NCI-H1048 (cell line): ENCODE measurements at regions not wholly inside any gene's neighbourhood (a gene's known extent, or its start where the extent isn't known, plus 50 kb on each side); places are given as distances from the start of the nearest gene placed in this dataset.

Experiments used
- DNase-seq: peaks from one replicate; lab custom pipeline; 2025; lab: John Stamatoyannopoulos, UW

DNA sequence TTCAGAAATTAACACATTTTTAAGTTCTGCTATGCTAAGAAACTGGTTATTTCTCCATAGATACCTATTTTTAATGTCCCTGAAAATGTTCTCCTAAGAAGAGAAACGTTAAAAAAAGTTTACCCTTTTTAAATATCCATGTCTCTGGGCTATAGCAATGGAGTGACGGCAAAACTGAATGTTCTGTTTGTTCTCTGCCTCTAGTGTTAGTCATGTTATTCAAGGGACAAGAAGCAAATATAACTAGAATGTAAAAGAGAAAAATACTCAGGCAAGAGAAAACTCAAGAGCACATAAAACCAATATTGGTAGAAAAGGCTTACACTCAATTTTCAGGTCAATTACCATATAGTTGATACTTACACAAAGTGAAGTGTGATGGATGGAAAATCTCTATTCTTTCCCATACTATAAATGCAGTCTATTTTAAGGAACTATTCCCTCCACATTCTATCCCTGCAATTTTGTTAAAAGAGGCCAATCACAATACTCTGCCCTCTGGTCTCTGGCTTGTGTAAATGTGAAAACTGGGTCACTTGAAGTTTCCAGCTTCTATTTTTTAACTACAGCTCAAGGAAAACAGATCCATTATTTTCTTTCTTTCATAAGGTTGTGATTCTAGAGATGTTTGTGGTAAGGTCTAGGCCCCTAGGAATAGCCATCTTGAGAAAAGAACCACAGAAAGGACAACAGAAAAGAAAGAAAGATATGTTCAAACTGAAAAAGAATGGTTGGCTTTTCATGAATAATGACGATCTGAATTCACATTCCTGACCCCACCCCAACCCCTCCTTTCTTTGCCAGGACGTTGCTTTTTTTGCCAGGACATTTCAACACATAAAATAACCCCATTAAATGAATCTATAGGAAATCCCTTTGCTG lies 200.3 kb upstream of the FAM83B start:
- DNase-seq: no peak

DNA sequence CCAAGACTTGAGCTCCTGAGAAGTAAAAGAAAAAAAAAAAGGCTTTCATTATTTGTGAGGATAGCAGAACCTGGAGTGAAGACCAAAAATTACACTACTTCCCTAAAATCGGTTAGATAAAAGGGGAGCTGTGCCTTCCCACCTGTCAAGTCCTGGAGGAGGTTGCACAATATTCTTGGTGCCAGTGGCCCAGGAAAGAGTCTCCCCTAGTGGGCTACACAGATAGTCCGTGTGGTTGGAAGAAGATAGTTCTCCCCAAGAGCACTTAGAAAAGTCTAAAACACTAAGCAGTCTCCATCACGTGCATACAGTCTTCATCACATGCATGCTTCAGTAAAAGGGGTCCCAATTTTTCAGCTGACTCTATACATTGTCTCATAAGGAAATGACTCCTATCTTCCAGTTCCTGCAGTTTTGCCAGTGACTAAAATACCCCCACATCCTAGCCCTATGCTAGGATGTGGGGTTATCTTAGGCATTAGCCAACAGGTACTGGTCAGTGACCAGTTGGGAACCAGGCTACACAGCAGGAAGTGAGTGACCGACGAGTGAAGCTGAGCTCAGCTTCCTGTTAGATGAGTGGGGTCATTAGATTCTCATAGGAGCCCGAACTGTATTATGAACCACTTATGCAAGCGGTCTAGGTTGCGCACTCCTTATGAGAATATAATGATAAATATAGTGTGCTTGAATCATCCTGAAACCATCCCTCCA lies 199.5 kb upstream of the FAM83B start:
- no peak for DNase-seq

DNA sequence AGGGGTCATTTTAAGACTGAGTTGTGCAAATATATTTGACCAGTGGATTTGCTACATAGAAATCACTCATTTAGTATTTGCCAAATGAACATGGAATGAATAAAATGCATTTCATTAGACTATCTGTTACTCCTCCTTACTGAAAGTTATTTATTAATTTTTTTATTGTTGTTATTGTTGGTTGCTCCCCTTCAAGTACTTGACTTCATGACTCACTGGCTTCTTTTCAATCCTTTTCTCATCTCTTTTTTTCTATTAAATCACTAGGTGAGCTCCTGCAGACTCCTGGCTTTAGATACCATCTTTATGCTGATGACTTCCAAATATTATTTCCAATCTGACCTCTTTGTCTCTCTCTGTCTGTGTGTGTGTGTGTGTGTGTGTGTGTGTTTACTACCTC lies 192.2 kb upstream of the FAM83B start:
- no peak for DNase-seq

DNA sequence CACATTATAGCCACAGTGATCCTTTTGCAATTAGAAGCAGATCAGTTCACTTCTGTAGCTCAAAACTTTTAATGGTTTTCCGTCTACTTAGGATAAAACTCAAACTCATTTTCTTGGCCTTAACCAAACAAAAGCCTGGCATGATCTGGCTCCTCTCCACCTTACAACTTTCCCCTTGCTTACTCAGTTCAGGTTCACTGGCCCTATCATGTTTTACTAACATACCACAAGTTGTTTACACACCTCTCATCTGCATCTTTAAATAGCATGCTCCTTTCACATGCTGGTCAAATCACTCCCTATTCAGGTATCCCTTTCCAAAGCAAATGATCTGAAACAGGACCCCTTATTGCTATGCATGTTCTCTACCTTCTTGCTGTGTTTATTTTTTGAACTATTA lies 191.4 kb upstream of the FAM83B start:
- no peak for DNase-seq

DNA sequence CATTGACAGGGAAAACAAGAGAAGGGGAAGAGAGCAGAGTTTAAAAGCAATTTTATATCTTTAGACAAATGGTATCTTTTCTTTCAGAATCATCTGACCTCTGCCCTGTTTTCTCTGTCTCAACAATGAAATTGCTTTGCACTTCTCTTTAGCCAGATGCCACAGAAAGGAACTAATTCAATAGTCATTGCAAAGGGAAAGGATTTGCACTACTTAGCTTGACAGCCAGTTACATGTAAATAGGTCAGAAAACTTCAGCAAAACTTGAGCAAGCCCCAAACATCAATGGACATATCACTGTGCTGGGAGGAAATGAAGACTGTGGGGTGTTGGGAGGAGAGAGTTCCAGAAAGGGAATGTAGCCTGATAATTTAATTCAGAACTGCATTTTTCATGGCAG lies 181.3 kb upstream of the FAM83B start:
- DNase-seq: no peak

- DNase-seq: no peak
Observed at GRCh38 chr6:54680531-54680930, 166.0 kb upstream of the FAM83B start.

DNA sequence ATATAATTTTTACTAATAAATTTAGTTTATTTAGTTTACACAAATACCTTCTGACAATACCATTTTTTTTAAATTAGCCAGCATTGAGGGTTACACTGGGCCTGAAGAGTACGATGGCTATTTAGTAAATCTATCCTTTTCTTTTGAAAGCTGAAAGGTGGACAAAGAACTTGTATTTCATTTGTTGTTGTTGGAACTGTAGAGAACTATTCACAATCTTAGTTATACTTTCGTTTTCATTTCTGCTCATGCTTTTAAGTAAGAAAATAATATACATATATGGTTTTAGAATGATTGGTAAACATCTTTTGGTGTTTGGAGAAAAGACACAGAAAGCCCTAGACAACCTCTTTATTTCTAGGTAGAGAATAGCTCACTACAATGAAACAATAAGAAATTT lies 165.3 kb upstream of the FAM83B start:
- DNase-seq: no peak

- DNase-seq: no peak
Observed at GRCh38 chr6:54681987-54682386, 164.6 kb upstream of the FAM83B start.

GRCh38 chr6:54689620-54690019 lies 157.0 kb upstream of the FAM83B start:
- DNase-seq: no peak

DNA sequence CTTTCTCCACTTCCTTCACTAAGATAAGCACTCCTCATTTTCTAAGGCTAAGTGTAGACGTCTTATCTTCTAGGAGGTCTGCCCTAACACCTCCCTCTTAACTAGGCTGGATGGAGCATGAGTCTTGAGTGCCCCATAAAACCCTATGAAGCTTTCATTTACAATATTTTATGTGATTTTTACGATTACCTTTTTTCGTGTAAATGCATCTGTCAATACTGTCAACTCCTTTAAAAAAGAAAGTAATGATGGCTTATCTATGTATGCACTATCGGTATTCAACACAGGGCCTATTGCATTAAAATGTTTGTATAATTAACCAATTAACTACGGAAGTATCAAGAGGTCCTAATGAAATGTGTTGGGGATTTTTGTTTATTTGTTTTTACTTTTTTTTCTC lies 156.0 kb upstream of the FAM83B start:
- DNase-seq: no peak

DNA sequence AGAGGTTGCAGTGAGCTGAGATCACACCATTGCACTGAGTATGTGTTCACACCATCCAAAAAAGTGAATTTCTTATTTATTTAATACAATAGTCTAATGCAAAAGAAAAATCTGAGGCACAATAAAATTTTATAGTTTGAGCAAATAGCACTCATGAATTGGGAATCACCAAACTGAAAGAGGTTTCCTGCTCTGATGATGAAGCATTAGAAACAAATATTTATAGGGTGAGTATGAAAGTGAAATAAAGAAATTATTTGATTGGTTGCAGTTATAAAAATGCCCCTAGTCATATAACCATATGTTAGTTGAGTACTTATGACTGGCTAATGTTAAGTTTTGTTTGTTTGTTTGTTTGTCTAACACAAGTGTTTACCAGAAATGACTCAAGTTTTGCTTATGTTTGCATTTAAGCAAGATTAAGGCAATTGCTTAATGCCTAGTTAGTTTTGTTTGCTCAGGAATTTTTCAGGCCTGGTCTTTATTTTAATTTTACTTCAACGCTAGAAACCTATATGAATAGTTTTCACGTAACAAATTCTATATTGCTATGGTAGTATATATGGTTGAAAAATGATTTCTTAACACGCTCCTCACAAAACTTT lies 151.5 kb upstream of the FAM83B start:
- DNase-seq: no peak

GRCh38 chr6:54695815-54696214 lies 150.8 kb upstream of the FAM83B start:
- DNase-seq: no peak

DNA sequence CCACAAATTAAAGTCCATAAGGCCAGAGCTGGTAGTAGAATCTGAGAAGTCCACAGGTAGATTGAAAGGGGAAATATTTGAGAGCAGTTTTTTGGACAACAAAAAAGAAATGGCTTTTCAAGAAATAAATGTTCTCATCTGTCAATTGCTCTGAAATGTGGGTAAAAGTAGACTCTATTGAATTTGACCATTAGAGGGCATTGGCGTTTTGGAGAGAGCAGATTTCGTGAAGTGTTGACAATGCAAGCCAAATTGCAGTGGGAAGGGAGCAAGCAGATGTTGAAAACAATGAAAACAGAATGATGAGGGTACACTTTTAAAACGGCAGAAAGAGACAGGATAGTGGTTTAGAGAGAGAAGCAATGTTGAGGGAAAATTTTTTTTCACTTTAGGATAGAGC lies 149.1 kb upstream of the FAM83B start:
- DNase-seq: no peak

DNA sequence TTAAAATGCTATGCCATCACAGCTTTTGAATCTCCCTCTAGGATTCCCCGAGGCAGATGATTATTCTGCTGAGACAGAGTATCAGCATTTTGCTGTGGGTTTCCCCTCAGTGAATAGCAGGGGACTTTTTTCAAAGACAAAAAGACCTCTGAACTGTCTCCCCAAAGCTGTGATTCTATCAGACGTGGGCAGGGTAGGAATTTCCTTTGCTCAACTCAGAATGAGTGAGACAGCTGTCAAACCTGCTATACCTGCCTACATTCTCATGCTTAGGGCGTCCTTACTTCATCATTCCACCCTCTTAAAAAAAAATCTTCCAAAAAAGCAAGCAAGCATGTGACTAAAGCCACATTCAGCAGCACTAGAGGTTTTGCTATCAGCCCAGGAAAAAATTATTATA lies 147.6 kb upstream of the FAM83B start:
- DNase-seq: no peak

DNA sequence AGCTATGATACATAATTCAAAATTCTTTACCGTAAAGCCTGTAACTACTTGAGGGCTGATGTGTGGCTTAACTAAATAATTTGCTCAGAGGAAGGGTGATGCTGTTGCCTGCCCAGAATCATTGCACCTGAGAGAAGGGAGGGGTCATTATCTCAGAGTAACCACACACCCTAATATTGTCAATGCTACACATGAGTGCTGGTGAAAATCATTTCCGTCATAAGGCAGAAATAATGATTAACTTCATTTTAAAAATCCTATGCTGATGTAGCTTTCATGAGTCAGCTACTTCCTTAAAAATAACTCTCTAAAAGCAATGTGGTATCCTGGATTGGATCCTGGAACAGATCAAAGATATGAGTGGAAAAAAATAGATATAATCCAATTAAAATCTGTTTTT lies 146.4 kb upstream of the FAM83B start:
- no peak for DNase-seq

DNA sequence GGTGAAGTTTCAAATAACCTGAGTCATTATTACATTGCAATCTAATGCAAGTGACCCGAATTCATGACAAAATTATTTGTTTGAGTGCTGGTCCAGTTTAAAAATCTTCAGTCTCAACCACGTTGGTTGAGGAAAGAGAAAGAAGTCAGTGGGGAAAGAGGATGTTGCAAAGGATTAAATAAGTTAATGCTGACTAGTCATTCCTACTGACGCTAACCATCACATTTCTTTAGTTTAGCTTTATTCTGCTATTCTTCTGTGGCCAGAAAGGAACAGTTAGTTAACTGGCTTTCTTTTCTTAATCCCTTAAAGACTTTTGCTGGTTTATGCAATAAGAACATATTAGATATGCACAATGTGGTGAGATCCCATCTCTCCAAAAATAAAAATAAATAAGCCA lies 143.8 kb upstream of the FAM83B start:
- DNase-seq: no peak

GRCh38 chr6:54706391-54706790 lies 140.2 kb upstream of the FAM83B start:
- no peak for DNase-seq

GRCh38 chr6:54706844-54707605 lies 139.5 kb upstream of the FAM83B start:
- DNase-seq: no peak

DNA sequence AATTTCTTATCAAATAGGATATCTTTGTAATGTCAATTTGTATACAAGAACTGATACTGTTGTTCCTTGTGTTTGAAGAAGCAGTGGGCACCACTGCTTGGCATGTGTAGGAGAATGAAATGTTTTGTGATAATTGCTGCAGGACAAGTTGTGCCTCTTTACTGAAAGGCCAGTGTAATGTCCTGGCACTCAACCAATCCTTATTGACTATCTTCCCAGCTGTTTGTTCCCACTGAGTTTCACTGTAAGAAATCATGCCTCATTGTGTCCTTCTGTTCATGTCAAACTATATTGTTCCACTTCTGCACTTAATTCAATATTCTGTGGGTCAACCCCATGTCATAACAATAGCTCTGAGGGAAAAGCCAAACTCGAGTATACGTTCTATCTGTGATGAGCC lies 136.1 kb upstream of the FAM83B start:
- DNase-seq: no peak

DNA sequence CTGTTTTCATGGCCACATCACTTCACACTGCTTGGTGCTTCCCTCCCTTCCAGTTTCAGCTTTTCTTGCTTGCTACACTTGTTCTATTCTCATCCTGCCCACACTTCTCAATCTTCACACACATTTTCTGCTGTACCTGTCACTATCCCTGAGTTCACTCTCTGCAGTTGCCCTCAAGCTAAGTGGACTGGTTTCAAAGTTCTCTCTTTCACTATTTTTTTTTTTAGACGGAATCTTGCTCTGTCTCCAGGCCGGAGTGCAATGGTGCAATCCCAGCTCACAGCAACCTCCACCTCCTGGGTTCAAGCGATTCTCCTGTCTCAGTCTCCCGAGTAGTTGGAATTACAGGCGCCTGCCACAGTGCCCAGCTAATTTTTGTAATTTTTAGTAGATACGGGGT lies 130.6 kb upstream of the FAM83B start:
- no peak for DNase-seq

GRCh38 chr6:54716877-54717276 lies 129.7 kb upstream of the FAM83B start:
- DNase-seq: no peak

- peak; percentile 64 for DNase-seq
Observed at GRCh38 chr6:54717849-54718455, 128.6 kb upstream of the FAM83B start.
